CD14-positive monocyte (primary cell): ENCODE measurements at regions not wholly inside any gene's neighbourhood (a gene's known extent, or its start where the extent isn't known, plus 50 kb on each side); places are given as distances from the start of the nearest gene placed in this dataset.

ENCODE experiments used
- DNase-seq, 3 donors: peaks; one replicate each; pipeline ENCODE4 v3.0.0-alpha.2; 2011 to 2022
- H2AFZ ChIP-seq: 2 replicates; pipeline ENCODE4 v1.6.0; 2012; ENCODE audit warnings: mild to moderate bottlenecking, low read depth, low read length, inconsistent platforms; ENCODE audit not compliant: insufficient read depth, poor library complexity, severe bottlenecking
- H3K27ac ChIP-seq, 2 donors: 1 replicate in 1 of 2; 2 replicates in 1 of 2; pipeline ENCODE4 v1.5.1; 2012 to 2013; ENCODE audit warnings: low read length in 2 of 2, control low read depth in 1 of 2, inconsistent platforms in 1 of 2, low read depth in 1 of 2, mild to moderate bottlenecking in 1 of 2
- H3K27me3 ChIP-seq, 2 donors: one replicate each; pipeline versions ENCODE4 v1.6.0 to v1.6.1; 2011 to 2013; ENCODE audit warnings: low read length in 2 of 2; ENCODE audit not compliant: control insufficient read depth in 2 of 2, insufficient read depth in 2 of 2
- H3K36me3 ChIP-seq, 2 donors: replicated peaks in 1 of 2; 1 replicate in 1 of 2; 2 replicates in 1 of 2; pipeline versions ENCODE4 v1.5.1 to v1.6.1; 2012 to 2013; ENCODE audit warnings: low read length in 2 of 2, control low read depth in 1 of 2, inconsistent platforms in 1 of 2, mild to moderate bottlenecking in 1 of 2; ENCODE audit not compliant: insufficient read depth in 2 of 2, control insufficient read depth in 1 of 2
- H3K4me1 ChIP-seq, 2 donors: 1 replicate in 1 of 2; 2 replicates in 1 of 2; pipeline versions ENCODE4 v1.5.1 to v1.6.1; 2012 to 2013; ENCODE audit warnings: low read length in 2 of 2, control low read depth in 1 of 2, inconsistent platforms in 1 of 2, mild to moderate bottlenecking in 1 of 2, moderate library complexity in 1 of 2; ENCODE audit not compliant: insufficient read depth in 2 of 2, control insufficient read depth in 1 of 2
- H3K4me2 ChIP-seq: replicated peaks from 2 replicates; pipeline ENCODE3; 2012; ENCODE audit warnings: low read length, moderate library complexity, mild to moderate bottlenecking; ENCODE audit not compliant: poor library complexity, severe bottlenecking; ENCODE audit errors: extremely low read depth
- H3K4me3 ChIP-seq, 3 experiments: fragments of 200-600 bp in 1 of 3; sonication (generic) in 1 of 3; replicated peaks in 1 of 3; 1 replicate in 2 of 3; 2 replicates in 1 of 3; pipeline ENCODE4 v1.5.1; 2011 to 2013; ENCODE audit warnings: low read length in 3 of 3, mild to moderate bottlenecking in 3 of 3, control low read depth in 2 of 3, low read depth in 2 of 3, inconsistent platforms in 1 of 3, moderate library complexity in 1 of 3
- H3K79me2 ChIP-seq: 2 replicates; pipeline ENCODE4 v1.6.0; 2012; ENCODE audit warnings: mild to moderate bottlenecking, control low read depth, inconsistent platforms, low read length, moderate library complexity; ENCODE audit not compliant: insufficient read depth
- H3K9ac ChIP-seq: 2 replicates; pipeline ENCODE4 v1.6.0; 2017; ENCODE audit warnings: low read length, mild to moderate bottlenecking; ENCODE audit not compliant: insufficient read depth, poor library complexity, severe bottlenecking
- H3K9me3 ChIP-seq, 2 donors: replicated peaks in 1 of 2; 1 replicate in 1 of 2; 2 replicates in 1 of 2; pipeline versions ENCODE4 v1.5.1 to v1.6.1; 2012 to 2013; ENCODE audit warnings: low read length in 2 of 2, control low read depth in 1 of 2; ENCODE audit not compliant: control insufficient read depth in 1 of 2, insufficient read depth in 1 of 2
- H4K20me1 ChIP-seq: 2 replicates; pipeline ENCODE4 v1.6.0; 2012; ENCODE audit warnings: mild to moderate bottlenecking, low read length, control low read depth, moderate library complexity; ENCODE audit not compliant: insufficient read depth
- H3K27ac Mint-ChIP-seq, 7 donors: one replicate each; pipeline ENCODE4 v1.8.0; 2020; ENCODE audit warnings: mild to moderate bottlenecking in 7 of 7, mixed read lengths in 7 of 7, moderate library complexity in 6 of 7, inconsistent platforms in 2 of 7
- H3K27me3 Mint-ChIP-seq, 3 donors: one replicate each; pipeline ENCODE4 v1.8.0; 2021 to 2022; ENCODE audit warnings: low read depth in 3 of 3, mild to moderate bottlenecking in 3 of 3, mixed read lengths in 3 of 3, moderate library complexity in 3 of 3, inconsistent platforms in 1 of 3
- H3K36me3 Mint-ChIP-seq, 2 donors: one replicate each; pipeline ENCODE4 v1.8.0; 2020; ENCODE audit warnings: mixed read lengths in 2 of 2, inconsistent platforms in 1 of 2, mild to moderate bottlenecking in 1 of 2
- H3K4me1 Mint-ChIP-seq: one replicate; pipeline ENCODE4 v1.8.0; 2020; ENCODE audit warnings: mild to moderate bottlenecking, mixed read lengths
- H3K4me3 Mint-ChIP-seq, 2 donors: one replicate each; pipeline ENCODE4 v1.8.0; 2020; ENCODE audit warnings: mild to moderate bottlenecking in 2 of 2, mixed read lengths in 2 of 2, moderate library complexity in 1 of 2
- H3K9me3 Mint-ChIP-seq, 7 donors: one replicate each; pipeline ENCODE4 v1.8.0; 2020 to 2022; ENCODE audit warnings: mixed read lengths in 7 of 7, mild to moderate bottlenecking in 6 of 7, moderate library complexity in 6 of 7, inconsistent platforms in 2 of 7
- CTCF ChIP-seq: fragments of 200-600 bp; IDR thresholded peaks from one replicate; pipeline ENCODE4 v1.8.0; 2022; ENCODE audit warnings: antibody characterized with exemption, mild to moderate bottlenecking
- WGBS: methylation state at CpG from one replicate; pipeline ENCODE4 v1.1.5; 2013; ENCODE audit warnings: missing lambda C conversion rate; ENCODE audit not compliant: insufficient coverage; 5-methylcytosine and 5-hydroxymethylcytosine counted together
- intact Hi-C, 2 donors: fragments of 100-400 bp; cut with micrococcal nuclease; formaldehyde crosslinking; loops; one replicate each; pipeline versions ENCODE4 v1.15.0 to v1.15.1; 2023

GRCh38 chr2:56121995-56122394 lies 61.8 kb upstream of the CCDC85A start:
- H2AFZ ChIP-seq: no peak overlapping the region
- WGBS: 100% methylated on average over 1 of the region's 1 CpG
- H3K79me2 ChIP-seq: no peaks in the 10 kb centered on the region
- H3K4me1 ChIP-seq: no peaks in the 10 kb centered on the region
- H3K36me3 ChIP-seq: no peaks in the 10 kb centered on the region
- DNase-seq: no peak
- Mint-ChIP-seq H3K9me3 (peaks cover 0 to 5% (median 0%) of the 10 kb centered on the region in 7 donors), H3K4me3 (no peak overlapping the region), H3K27me3 (peaks cover 0 to 5% (median 4%) of the 10 kb centered on the region in 3 donors), H3K4me1 (no peaks in the 10 kb centered on the region), H3K27ac (no peak overlapping the region), H3K36me3 (no peaks in the 10 kb centered on the region)
- no peak overlapping the region for H3K4me2 ChIP-seq
- no peak overlapping the region for H3K4me3 ChIP-seq
- no peak for TF ChIP-seq CTCF
- no peaks in the 10 kb centered on the region for H4K20me1 ChIP-seq
- no peaks in the 10 kb centered on the region for H3K9me3 ChIP-seq
- H3K27me3 ChIP-seq: no peaks in the 10 kb centered on the region
- H3K9ac ChIP-seq: no peak overlapping the region
- H3K27ac ChIP-seq: no peak overlapping the region
- intact Hi-C loops: no loop called here

GRCh38 chr2:56123538-56123937 lies 60.3 kb upstream of the CCDC85A start:
- no peak overlapping the region for H3K4me3 Mint-ChIP-seq
- intact Hi-C loops: no loop called here

More at GRCh38 chr2:56123538-56123937, 60.3 kb upstream of the CCDC85A start:
- H3K27ac Mint-ChIP-seq: no peak overlapping the region
- H3K9me3 Mint-ChIP-seq: peaks cover 0 to 5% (median 0%) of the 10 kb centered on the region in 7 donors
- no peak for DNase-seq
- Histone ChIP-seq H4K20me1 (no peaks in the 10 kb centered on the region), H3K79me2 (no peaks in the 10 kb centered on the region), H3K9ac (no peak overlapping the region), H3K27me3 (no peaks in the 10 kb centered on the region), H3K4me3 (no peak overlapping the region), H3K9me3 (no peaks in the 10 kb centered on the region), H3K4me2 (no peak overlapping the region), H3K27ac (no peak overlapping the region), H3K36me3 (no peaks in the 10 kb centered on the region), H3K4me1 (no peaks in the 10 kb centered on the region), H2AFZ (no peak overlapping the region)
- no peaks in the 10 kb centered on the region for H3K36me3 Mint-ChIP-seq
- no peaks in the 10 kb centered on the region for H3K4me1 Mint-ChIP-seq
- TF ChIP-seq CTCF: no peak
- peaks cover 0 to 5% (median 4%) of the 10 kb centered on the region in 3 donors for H3K27me3 Mint-ChIP-seq
- no CpG with 5 or more reads among the region's 1 CpG for WGBS
